HCT116 (cell line): ENCODE measurements at regions not wholly inside any gene's neighbourhood (a gene's known extent, or its start where the extent isn't known, plus 50 kb on each side); places are given as distances from the start of the nearest gene placed in this dataset.

Source experiments
- ATAC-seq: fragments of 200-7000 bp; cut with Tn5 transposase; 2 replicates; pipeline ENCODE4 v1.9.1; 2020; ENCODE audit warnings: mild to moderate bottlenecking, moderate library complexity
- BruUV-seq: library from RNA; stranded (reverse); fragments of 400-500 nt; replicated peaks from 2 replicates; lab custom pipeline; 2021; lab: Mats Ljungman, UMichigan
- CTCF ChIA-PET: fragments of 300-600 bp; sonication (Branson Sonifier 250); formaldehyde crosslinking; loops from one replicate; lab custom pipeline; 2021; ENCODE audit warnings: antibody characterized with exemption; lab: Charles Lee
- POLR2A ChIA-PET: fragments of 300-600, 350-600 bp; sonication (Branson Sonifier 250); formaldehyde crosslinking; loops from one replicate; lab custom pipeline; 2021; ENCODE audit warnings: antibody characterized with exemption; lab: Charles Lee
- RAD21 ChIA-PET, 2 experiments: fragments of 300-600 bp; sonication (Branson Sonifier 250); formaldehyde crosslinking; loops; one replicate each; lab custom pipeline; 2023; ENCODE audit warnings: low total read pairs in 2 of 2; ENCODE audit not compliant: uncharacterized antibody in 2 of 2, unreplicated experiment in 2 of 2, low non-redundant PET in 1 of 2; lab: Charles Lee
- DNase-seq: peaks from one replicate; pipeline ENCODE4 v3.0.0-alpha.2; 2010; ENCODE audit warnings: low read depth, low spot score
- H2AFZ ChIP-seq: fragments of 200-600 bp; shearing (Covaris generic), sonication (generic); 2 replicates; pipeline ENCODE4 v1.6.1; 2017; ENCODE audit warnings: low read depth, mixed run types, mixed read lengths, antibody characterized with exemption, low read length; ENCODE audit not compliant: poor library complexity, severe bottlenecking
- H3K27ac ChIP-seq: 2 replicates; pipeline ENCODE4 v1.5.1; 2012; ENCODE audit warnings: low read depth, low read length
- H3K27me3 ChIP-seq: fragments of 200-600 bp; sonication (generic); 2 replicates; pipeline ENCODE4 v1.6.1; 2016; ENCODE audit warnings: mixed run types, low read length, mixed read lengths; ENCODE audit not compliant: insufficient read depth
- H3K36me3 ChIP-seq, 2 experiments: fragments of 200-500 bp in 1 of 2; fragments of 200-600 bp in 1 of 2; sonication (Bioruptor generic) in 1 of 2; sonication (generic) in 1 of 2; 2 replicates each; pipeline versions ENCODE4 v1.5.1 to v1.6.1; 2014 to 2016; ENCODE audit warnings: low read length in 2 of 2, inconsistent platforms in 1 of 2, mixed read lengths in 1 of 2, mixed run types in 1 of 2; ENCODE audit not compliant: insufficient read depth in 2 of 2, control insufficient read depth in 1 of 2
- H3K4me1 ChIP-seq, 2 experiments: fragments of 200-600 bp in 1 of 2; sonication (generic) in 1 of 2; 2 replicates each; pipeline versions ENCODE4 v1.5.1 to v1.6.1; 2012 to 2017; ENCODE audit warnings: low read length in 2 of 2, inconsistent platforms in 1 of 2, mild to moderate bottlenecking in 1 of 2, mixed read lengths in 1 of 2, mixed run types in 1 of 2, moderate library complexity in 1 of 2; ENCODE audit not compliant: insufficient read depth in 2 of 2, control insufficient read depth in 1 of 2
- H3K4me2 ChIP-seq: fragments of 200-600 bp; sonication (generic); 2 replicates; pipeline ENCODE4 v1.6.1; 2017; ENCODE audit warnings: mixed run types, low read length, mixed read lengths
- H3K4me3 ChIP-seq, 2 experiments: fragments of 200-600 bp in 1 of 2; sonication (generic) in 1 of 2; replicated peaks in 1 of 2; 2 replicates each; pipeline ENCODE4 v1.5.1; 2011 to 2016; ENCODE audit warnings: low read length in 2 of 2, control low read depth in 1 of 2, low read depth in 1 of 2, mild to moderate bottlenecking in 1 of 2, mixed read lengths in 1 of 2, mixed run types in 1 of 2
- H3K79me2 ChIP-seq: fragments of 200-600 bp; sonication (generic); 2 replicates; pipeline ENCODE4 v1.6.1; 2017; ENCODE audit warnings: mild to moderate bottlenecking, mixed run types, low read length, moderate library complexity, mixed read lengths; ENCODE audit not compliant: insufficient read depth
- H3K9ac ChIP-seq: fragments of 200-600 bp; sonication (generic); 2 replicates; pipeline ENCODE4 v1.6.1; 2016; ENCODE audit warnings: low read length, mixed read lengths
- H3K9me2 ChIP-seq: fragments of 200-600 bp; sonication (generic), shearing (Covaris generic); 2 replicates; pipeline ENCODE4 v1.6.1; 2017; ENCODE audit warnings: mixed run types, mild to moderate bottlenecking, moderate library complexity; ENCODE audit not compliant: insufficient read depth
- H3K9me3 ChIP-seq, 2 experiments: fragments of 200-500 bp in 1 of 2; fragments of 200-600 bp in 1 of 2; sonication (Bioruptor generic) in 1 of 2; sonication (generic) in 1 of 2; 2 replicates each; pipeline ENCODE4 v1.6.1; 2014 to 2017; ENCODE audit warnings: low read length in 2 of 2, mixed read lengths in 2 of 2, inconsistent platforms in 1 of 2, low read depth in 1 of 2, mild to moderate bottlenecking in 1 of 2, mixed run types in 1 of 2, moderate library complexity in 1 of 2; ENCODE audit not compliant: control insufficient read depth in 1 of 2, insufficient read depth in 1 of 2
- H4K20me1 ChIP-seq: fragments of 200-600 bp; sonication (generic), shearing (Covaris generic); 2 replicates; pipeline ENCODE4 v1.6.1; 2017; ENCODE audit warnings: mixed run types, mild to moderate bottlenecking, moderate library complexity; ENCODE audit not compliant: insufficient read depth
- ATF3 ChIP-seq: IDR thresholded peaks from 2 replicates; pipeline ENCODE4 v1.6.1; 2012
- CBX3 ChIP-seq: IDR thresholded peaks from 2 replicates; pipeline ENCODE4 v1.6.1; 2012; ENCODE audit warnings: low read depth
- CEBPB ChIP-seq: IDR thresholded peaks from 2 replicates; pipeline ENCODE4 v1.6.1; 2012; ENCODE audit warnings: low read depth
- EGR1 ChIP-seq: IDR thresholded peaks from 2 replicates; pipeline ENCODE4 v1.6.1; 2012; ENCODE audit warnings: low read depth
- EZH2 ChIP-seq: fragments of 200-600 bp; sonication (generic); IDR thresholded peaks from 2 replicates; pipeline ENCODE4 v1.6.1; 2017; ENCODE audit warnings: antibody characterized with exemption, mixed run types
- EZH2phosphoT487 ChIP-seq: fragments of 200-600 bp; IDR thresholded peaks from 2 replicates; pipeline ENCODE4 v1.6.1; 2018; ENCODE audit warnings: antibody characterized with exemption, borderline replicate concordance
- FOSL1 ChIP-seq: IDR thresholded peaks from 2 replicates; pipeline ENCODE4 v1.6.1; 2012; ENCODE audit warnings: low read depth
- JUND ChIP-seq: IDR thresholded peaks from 2 replicates; pipeline ENCODE4 v1.6.1; 2012
- MAX ChIP-seq: IDR thresholded peaks from 2 replicates; pipeline ENCODE4 v1.6.1; 2012
- POLR2A ChIP-seq: IDR thresholded peaks from 2 replicates; pipeline ENCODE4 v1.7.0; 2011; ENCODE audit warnings: borderline replicate concordance; ENCODE audit not compliant: insufficient read depth, insufficient read length; ENCODE audit errors: extremely low read depth
- POLR2AphosphoS5 ChIP-seq: IDR thresholded peaks from 2 replicates; pipeline ENCODE4 v1.6.1; 2011; ENCODE audit warnings: mild to moderate bottlenecking, low read depth, low read length, moderate library complexity
- REST ChIP-seq: IDR thresholded peaks from 2 replicates; pipeline ENCODE4 v1.6.1; 2012; ENCODE audit warnings: low read depth
- SIN3A ChIP-seq: IDR thresholded peaks from 2 replicates; pipeline ENCODE4 v1.6.1; 2012; ENCODE audit warnings: low read depth
- SP1 ChIP-seq: IDR thresholded peaks from 2 replicates; pipeline ENCODE4 v1.6.1; 2012; ENCODE audit warnings: low read depth
- SRF ChIP-seq: IDR thresholded peaks from 2 replicates; pipeline ENCODE4 v1.6.1; 2012; ENCODE audit warnings: low read depth
- TCF7L2 ChIP-seq: IDR thresholded peaks from 2 replicates; pipeline ENCODE4 v1.7.0; 2011; ENCODE audit warnings: borderline replicate concordance, inconsistent platforms; ENCODE audit not compliant: insufficient read depth, insufficient read length; ENCODE audit errors: extremely low read depth
- YY1 ChIP-seq: IDR thresholded peaks from 2 replicates; pipeline ENCODE4 v1.6.1; 2011; ENCODE audit warnings: low read length, low read depth, moderate library complexity, mild to moderate bottlenecking; ENCODE audit not compliant: insufficient replicate concordance; ENCODE audit errors: extremely low read depth
- ZBTB33 ChIP-seq: IDR thresholded peaks from 2 replicates; pipeline ENCODE4 v1.6.1; 2011; ENCODE audit warnings: mild to moderate bottlenecking, low read length, moderate library complexity; ENCODE audit not compliant: insufficient replicate concordance; ENCODE audit errors: extremely low read depth
- ZFX ChIP-seq: fragments of 450-650 bp; IDR thresholded peaks from 2 replicates; pipeline ENCODE4 v1.6.1; 2017
- ZNF274 ChIP-seq: fragments of 200-500 bp; sonication (Bioruptor generic); IDR thresholded peaks from 2 replicates; pipeline ENCODE4 v1.6.1; 2014; ENCODE audit warnings: mild to moderate bottlenecking, low read depth, low read length, inconsistent platforms
- intact Hi-C: fragments of 100-400 bp; cut with micrococcal nuclease; formaldehyde crosslinking; loops from 2 replicates; pipeline ENCODE4 v1.10.0; 2022

- CTCF ChIA-PET = no interaction called here
- Histone ChIP-seq H3K9ac (no peak overlapping the region), H3K27ac (no peak overlapping the region), H3K9me3 (no peaks in the 10 kb centered on the region; a peak in 1 of 4 replicates), H3K9me2 (no peaks in the 10 kb centered on the region), H3K4me3 (no peak overlapping the region), H3K79me2 (no peaks in the 10 kb centered on the region), H3K36me3 (no peaks in the 10 kb centered on the region), H2AFZ (no peak overlapping the region), H3K4me1 (no peaks in the 10 kb centered on the region), H4K20me1 (no peaks in the 10 kb centered on the region), H3K27me3 (peaks cover 28% of the 10 kb centered on the region), H3K4me2 (no peak overlapping the region)
- no peak for DNase-seq
- no peak for TF ChIP-seq POLR2A
- TF ChIP-seq EZH2 = no peak
- no peak for TF ChIP-seq POLR2AphosphoS5
- TF ChIP-seq EZH2phosphoT487 = no peak
- no peak for TF ChIP-seq CEBPB
- TF ChIP-seq REST = no peak
- TF ChIP-seq CBX3 = no peak
- TF ChIP-seq ZNF274 = no peak
- TF ChIP-seq SIN3A = no peak
- TF ChIP-seq TCF7L2 = no peak
- TF ChIP-seq YY1 = no peak
- TF ChIP-seq ZBTB33 = no peak
- TF ChIP-seq ATF3 = no peak
- TF ChIP-seq JUND = no peak
- no peak for TF ChIP-seq FOSL1
- TF ChIP-seq SP1 = no peak
- TF ChIP-seq ZFX = no peak
- TF ChIP-seq MAX = no peak
- TF ChIP-seq EGR1 = no peak
- no peak for TF ChIP-seq SRF
- intact Hi-C loops = no loop called here
- RAD21 ChIA-PET = no interaction called here
- POLR2A ChIA-PET = no interaction called here
- BruUV-seq = no TSS peak
- ATAC-seq = no peak
Observed at GRCh38 chr16:9457215-9457614, 365.8 kb downstream of the HAPSTR1 start.
